Karpas-422 (cell line): ENCODE measurements at regions not wholly inside any gene's neighbourhood (a gene's known extent, or its start where the extent isn't known, plus 50 kb on each side); places are given as distances from the start of the nearest gene placed in this dataset. TPM values are rescaled to one million over a fixed set of nuclear protein-coding genes. Genes with fewer than 3 reads are reported as not detected.

Source experiments
- DNase-seq: peaks from one replicate; pipeline ENCODE4 v3.0.0-alpha.2; 2015
- H2AFZ ChIP-seq: fragments of 200-600 bp; sonication (generic); 2 replicates; pipeline ENCODE4 v1.6.1; 2014; ENCODE audit warnings: antibody characterized with exemption, low read length, mixed read lengths
- H3K27ac ChIP-seq: fragments of 200-600 bp; sonication (generic); 2 replicates; pipeline ENCODE4 v1.5.1; 2014; ENCODE audit warnings: mild to moderate bottlenecking, low read length, moderate library complexity
- H3K27me3 ChIP-seq: fragments of 200-600 bp; sonication (generic); 2 replicates; pipeline ENCODE4 v1.6.1; 2014; ENCODE audit warnings: low read length, mixed read lengths
- H3K36me3 ChIP-seq: fragments of 200-600 bp; sonication (generic); 2 replicates; pipeline ENCODE4 v1.6.1; 2014; ENCODE audit warnings: low read length, mixed read lengths; ENCODE audit not compliant: insufficient read depth
- H3K4me1 ChIP-seq: fragments of 200-600 bp; sonication (generic); 2 replicates; pipeline ENCODE4 v1.6.1; 2014; ENCODE audit warnings: mild to moderate bottlenecking, low read length, mixed read lengths
- H3K4me2 ChIP-seq: fragments of 200-600 bp; sonication (generic); 2 replicates; pipeline ENCODE4 v1.6.1; 2014; ENCODE audit warnings: low read length, low read depth, mild to moderate bottlenecking; ENCODE audit not compliant: poor library complexity, severe bottlenecking
- H3K4me3 ChIP-seq: fragments of 200-600 bp; sonication (generic); 2 replicates; pipeline ENCODE4 v1.5.1; 2014; ENCODE audit warnings: mild to moderate bottlenecking, antibody characterized with exemption, low read length, mixed read lengths
- H3K79me2 ChIP-seq: fragments of 200-600 bp; sonication (generic); 2 replicates; pipeline ENCODE4 v1.6.1; 2014; ENCODE audit warnings: mild to moderate bottlenecking, low read length, mixed read lengths
- H3K9ac ChIP-seq: fragments of 200-600 bp; sonication (generic); 2 replicates; pipeline ENCODE4 v1.6.0; 2014; ENCODE audit warnings: low read length
- H3K9me2 ChIP-seq: fragments of 200-600 bp; sonication (generic), shearing (Covaris generic); replicated peaks from 2 replicates; pipeline ENCODE4 v1.6.0; 2014; ENCODE audit warnings: mild to moderate bottlenecking, low read length, moderate library complexity; ENCODE audit not compliant: insufficient read depth
- H3K9me3 ChIP-seq: fragments of 300-700, 200-600 bp; sonication (generic); 2 replicates; pipeline ENCODE4 v1.6.1; 2014; ENCODE audit warnings: low read length, mixed read lengths
- H4K20me1 ChIP-seq: fragments of 200-600 bp; sonication (generic); 2 replicates; pipeline ENCODE4 v1.6.1; 2014; ENCODE audit warnings: mild to moderate bottlenecking, antibody characterized with exemption, low read length, low read depth; ENCODE audit not compliant: insufficient read depth
- small RNA-seq: library from RNA; depleted of rRNA; stranded (forward); fragments of <200 nt; gene quantifications from one replicate; pipeline ENCODE3, GENCODE V24; 2014

GRCh38 chr5:44489759-44490158 is 100.5 kb upstream of the FGF10 start:
- Histone ChIP-seq H3K4me1 (no peaks in the 10 kb centered on the region), H3K4me3 (no peak overlapping the region)

GRCh38 chr5:44486591-44486990 is 97.4 kb upstream of the FGF10 start:
- H3K27ac ChIP-seq = no peak overlapping the region
- H2AFZ ChIP-seq = no peak overlapping the region
- H3K36me3 ChIP-seq = no peaks in the 10 kb centered on the region
- H3K9me3 ChIP-seq = no peaks in the 10 kb centered on the region
- no peaks in the 10 kb centered on the region for H4K20me1 ChIP-seq
- no peak overlapping the region for H3K4me3 ChIP-seq
- H3K9me2 ChIP-seq = no peaks in the 10 kb centered on the region
- H3K79me2 ChIP-seq = no peaks in the 10 kb centered on the region
- H3K4me2 ChIP-seq = no peak overlapping the region
- no peak for DNase-seq
- H3K27me3 ChIP-seq = no peaks in the 10 kb centered on the region
- H3K9ac ChIP-seq = no peak overlapping the region
- no peaks in the 10 kb centered on the region for H3K4me1 ChIP-seq

More at GRCh38 chr5:44489759-44490158, 100.5 kb upstream of the FGF10 start:
- H2AFZ ChIP-seq = no peak overlapping the region
- H3K4me2 ChIP-seq = no peak overlapping the region
- no peak overlapping the region for H3K27ac ChIP-seq
- H3K9me2 ChIP-seq = no peaks in the 10 kb centered on the region
- H4K20me1 ChIP-seq = no peaks in the 10 kb centered on the region
- no peak for DNase-seq
- no peaks in the 10 kb centered on the region for H3K9me3 ChIP-seq
- no peak overlapping the region for H3K9ac ChIP-seq
- no peaks in the 10 kb centered on the region for H3K36me3 ChIP-seq
- H3K79me2 ChIP-seq = no peaks in the 10 kb centered on the region
- H3K27me3 ChIP-seq = no peaks in the 10 kb centered on the region

- Histone ChIP-seq H3K4me3 (no peak overlapping the region), H3K9me2 (no peaks in the 10 kb centered on the region), H3K27me3 (no peaks in the 10 kb centered on the region), H3K4me2 (no peak overlapping the region), H3K4me1 (no peaks in the 10 kb centered on the region), H3K9me3 (no peaks in the 10 kb centered on the region), H3K27ac (no peak overlapping the region), H2AFZ (no peak overlapping the region), H4K20me1 (no peaks in the 10 kb centered on the region), H3K79me2 (no peaks in the 10 kb centered on the region), H3K36me3 (no peaks in the 10 kb centered on the region), H3K9ac (no peak overlapping the region)
- DNase-seq = no peak
These were observed 64.8 kb upstream of the FGF10 start for GRCh38 chr5:44454002-44454401.

DNA sequence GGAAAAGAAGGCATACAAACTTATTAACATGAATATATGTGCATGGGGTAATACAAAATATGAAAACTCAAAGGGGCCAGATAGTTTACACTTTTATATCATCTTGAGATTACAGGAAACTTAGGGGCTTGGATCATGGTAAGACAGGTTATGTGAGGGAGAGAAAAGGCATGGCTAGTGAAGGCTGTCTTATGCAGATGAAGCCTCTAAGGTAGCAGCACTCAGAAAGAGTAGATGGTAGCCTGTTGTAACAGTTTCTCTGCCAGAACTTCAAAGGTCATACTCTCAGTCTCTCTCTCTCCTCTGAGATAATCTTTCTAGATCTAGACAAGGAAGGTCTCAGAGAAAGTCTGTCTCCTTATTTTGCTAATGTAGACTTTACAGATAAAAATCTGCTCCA is 57.2 kb upstream of the FGF10 start:
- no peak overlapping the region for H3K9ac ChIP-seq
- no peaks in the 10 kb centered on the region for H3K9me2 ChIP-seq
- no peak overlapping the region for H3K4me3 ChIP-seq
- H3K4me2 ChIP-seq = no peak overlapping the region
- no peaks in the 10 kb centered on the region for H3K27me3 ChIP-seq
- no peak overlapping the region for H3K27ac ChIP-seq
- H3K4me1 ChIP-seq = no peaks in the 10 kb centered on the region
- no peaks in the 10 kb centered on the region for H3K36me3 ChIP-seq
- no peaks in the 10 kb centered on the region for H4K20me1 ChIP-seq
- no peaks in the 10 kb centered on the region for H3K79me2 ChIP-seq
- DNase-seq = no peak
- no peak overlapping the region for H2AFZ ChIP-seq
- no peaks in the 10 kb centered on the region for H3K9me3 ChIP-seq

- no peaks in the 10 kb centered on the region for H3K4me1 ChIP-seq
- DNase-seq = no peak
These were observed 54.0 kb upstream of the FGF10 start for GRCh38 chr5:44443172-44443571.

GRCh38 chr5:44441460-44441859 is 52.2 kb upstream of the FGF10 start:
- H3K4me3 ChIP-seq = no peak overlapping the region
- no peaks in the 10 kb centered on the region for H3K9me3 ChIP-seq
- no peak for DNase-seq
- no peaks in the 10 kb centered on the region for H3K36me3 ChIP-seq
- H2AFZ ChIP-seq = no peak overlapping the region
- no peaks in the 10 kb centered on the region for H3K79me2 ChIP-seq
- H3K4me2 ChIP-seq = no peak overlapping the region
- H3K9me2 ChIP-seq = no peaks in the 10 kb centered on the region
- no peak overlapping the region for H3K27ac ChIP-seq
- no peaks in the 10 kb centered on the region for H3K27me3 ChIP-seq
- no peak overlapping the region for H3K9ac ChIP-seq
- no peaks in the 10 kb centered on the region for H4K20me1 ChIP-seq
- H3K4me1 ChIP-seq = no peaks in the 10 kb centered on the region

More at GRCh38 chr5:44443172-44443571, 54.0 kb upstream of the FGF10 start:
- Histone ChIP-seq H4K20me1 (no peaks in the 10 kb centered on the region), H3K27ac (no peak overlapping the region), H2AFZ (no peak overlapping the region), H3K36me3 (no peaks in the 10 kb centered on the region), H3K9ac (no peak overlapping the region), H3K4me3 (no peak overlapping the region), H3K27me3 (no peaks in the 10 kb centered on the region), H3K9me3 (no peaks in the 10 kb centered on the region), H3K9me2 (no peaks in the 10 kb centered on the region), H3K4me2 (no peak overlapping the region), H3K79me2 (no peaks in the 10 kb centered on the region)

- Histone ChIP-seq H3K27me3 (no peaks in the 10 kb centered on the region), H3K27ac (no peak overlapping the region), H3K79me2 (no peaks in the 10 kb centered on the region), H3K9ac (no peak overlapping the region), H3K4me1 (no peaks in the 10 kb centered on the region), H2AFZ (no peak overlapping the region), H3K36me3 (no peaks in the 10 kb centered on the region), H3K4me3 (no peak overlapping the region), H3K9me3 (no peaks in the 10 kb centered on the region), H4K20me1 (no peaks in the 10 kb centered on the region), H3K9me2 (no peaks in the 10 kb centered on the region), H3K4me2 (no peak overlapping the region)
- no peak for DNase-seq
These were observed 51.0 kb upstream of the FGF10 start for GRCh38 chr5:44440186-44440585.

Small RNA genes in the stretch of these regions (small RNA-seq; reads per million reads assigned to genes)
- gene RN7SL383P = not detected
